ENCODE measurements at regions not wholly inside any gene's neighbourhood (a gene's known extent, or its start where the extent isn't known, plus 50 kb on each side); places are given as distances from the start of the nearest gene placed in this dataset.

DNA sequence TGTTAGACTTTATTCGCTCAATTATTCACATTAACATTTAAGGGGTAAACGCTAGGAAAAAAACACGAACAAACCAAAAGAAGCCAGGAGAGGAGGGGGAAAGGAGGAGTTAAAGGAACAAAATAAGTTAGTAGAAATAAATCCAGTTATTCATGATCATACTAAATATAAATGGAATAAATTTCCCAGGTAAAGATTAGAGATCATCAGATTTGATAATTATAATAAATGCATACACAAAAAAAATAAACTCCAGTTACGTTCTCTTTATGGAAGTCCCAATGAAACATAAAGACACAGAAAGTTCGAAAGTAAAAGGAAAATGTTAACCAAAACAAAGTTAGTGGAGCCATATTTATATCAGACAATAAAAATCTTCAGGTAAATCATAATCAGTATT lies 568.7 kb upstream of the NOX3 start:
- H3K36me3 ChIP-seq = no peaks in the 10 kb centered on the region
- DNase-seq (ENCODE audit: low spot score in 2 of 2) = no peak
- H3K27ac ChIP-seq = no peak overlapping the region
- TF ChIP-seq POLR2AphosphoS5 (IDR thresholded peaks at IDR 0.05) (no peak), POLR2A (IDR thresholded peaks at IDR 0.05) (no peak)
- TF ChIP-seq, protein P1, sequence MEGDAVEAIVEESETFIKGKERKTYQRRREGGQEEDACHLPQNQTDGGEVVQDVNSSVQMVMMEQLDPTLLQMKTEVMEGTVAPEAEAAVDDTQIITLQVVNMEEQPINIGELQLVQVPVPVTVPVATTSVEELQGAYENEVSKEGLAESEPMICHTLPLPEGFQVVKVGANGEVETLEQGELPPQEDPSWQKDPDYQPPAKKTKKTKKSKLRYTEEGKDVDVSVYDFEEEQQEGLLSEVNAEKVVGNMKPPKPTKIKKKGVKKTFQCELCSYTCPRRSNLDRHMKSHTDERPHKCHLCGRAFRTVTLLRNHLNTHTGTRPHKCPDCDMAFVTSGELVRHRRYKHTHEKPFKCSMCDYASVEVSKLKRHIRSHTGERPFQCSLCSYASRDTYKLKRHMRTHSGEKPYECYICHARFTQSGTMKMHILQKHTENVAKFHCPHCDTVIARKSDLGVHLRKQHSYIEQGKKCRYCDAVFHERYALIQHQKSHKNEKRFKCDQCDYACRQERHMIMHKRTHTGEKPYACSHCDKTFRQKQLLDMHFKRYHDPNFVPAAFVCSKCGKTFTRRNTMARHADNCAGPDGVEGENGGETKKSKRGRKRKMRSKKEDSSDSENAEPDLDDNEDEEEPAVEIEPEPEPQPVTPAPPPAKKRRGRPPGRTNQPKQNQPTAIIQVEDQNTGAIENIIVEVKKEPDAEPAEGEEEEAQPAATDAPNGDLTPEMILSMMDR (IDR thresholded peaks at IDR 0.05) = no peak
- no peaks in the 10 kb centered on the region for H3K27me3 ChIP-seq
- no peaks in the 10 kb centered on the region for H3K4me1 ChIP-seq
- H3K4me3 ChIP-seq = no peak overlapping the region
- intact Hi-C loops (cut with DNase I; ENCODE audit: low total_unique reads) = no loop called here
- peaks cover 9% of the 10 kb centered on the region in 2 donors for H3K9me3 ChIP-seq

DNA sequence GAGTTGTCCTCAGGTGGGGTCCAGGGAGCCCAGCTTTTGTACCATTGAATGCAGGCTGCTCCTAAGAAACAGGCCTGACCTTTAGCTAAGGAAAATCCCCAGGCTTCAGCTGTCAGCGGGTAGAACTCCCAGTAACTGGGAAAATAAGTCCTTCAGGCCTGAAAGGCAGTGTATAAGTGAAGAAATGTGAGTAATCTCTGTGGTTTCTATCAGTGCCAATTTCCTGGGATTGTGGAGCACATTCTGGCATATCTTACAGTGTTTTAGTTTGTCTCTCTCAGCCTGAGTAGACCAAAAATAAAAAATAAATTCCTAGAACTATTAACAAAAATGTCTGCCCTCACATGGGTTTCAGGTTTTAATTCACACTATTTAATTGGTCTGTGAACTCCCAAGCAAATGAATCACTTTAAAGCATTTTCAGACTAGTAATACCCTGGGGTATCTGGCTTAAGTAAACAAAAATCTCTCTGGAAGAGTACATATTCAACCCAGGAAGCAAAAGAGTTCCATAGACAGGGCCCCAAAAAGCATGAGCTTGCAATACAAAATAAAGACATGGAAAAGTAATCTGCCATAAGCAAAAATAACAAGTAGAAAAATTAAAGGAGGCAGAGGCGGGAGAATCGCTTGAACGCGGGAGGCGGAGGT lies 566.2 kb upstream of the NOX3 start:
- intact Hi-C loops (cut with DNase I; ENCODE audit: low total_unique reads) = no loop called here
- H3K9me3 ChIP-seq = peaks cover 9% of the 10 kb centered on the region in 2 donors
- H3K4me1 ChIP-seq = no peaks in the 10 kb centered on the region
- TF ChIP-seq POLR2AphosphoS5 (IDR thresholded peaks at IDR 0.05) = no peak
- H3K4me3 ChIP-seq = no peak overlapping the region
- no peaks in the 10 kb centered on the region for H3K27me3 ChIP-seq
- no peak for DNase-seq (ENCODE audit: low spot score in 2 of 2)
- H3K36me3 ChIP-seq = no peaks in the 10 kb centered on the region
- peak overlapping the region; percentile 80 to 89 for H3K27ac ChIP-seq

DNA sequence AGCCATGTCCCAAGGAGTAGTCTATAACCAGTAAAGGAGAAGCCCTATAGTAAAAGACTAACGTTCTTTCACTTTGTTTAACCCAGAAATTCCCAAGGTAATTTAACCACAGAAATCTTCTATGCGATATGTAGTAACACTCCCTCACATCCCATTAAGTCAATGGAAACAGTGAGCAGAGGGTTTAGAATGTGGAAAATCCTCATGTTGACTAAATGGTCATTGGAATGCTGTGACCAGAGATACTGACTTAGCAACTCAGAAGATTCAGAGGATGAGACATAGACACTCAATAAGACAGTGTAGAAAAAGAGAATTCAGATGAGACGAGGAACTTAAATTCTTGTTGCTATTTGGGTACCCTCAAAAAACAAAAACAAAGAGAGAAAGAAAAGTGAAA lies 562.2 kb upstream of the NOX3 start:
- Histone ChIP-seq H3K27me3 (no peaks in the 10 kb centered on the region), H3K9me3 (no peaks in the 10 kb centered on the region), H3K4me3 (no peak overlapping the region), H3K4me1 (no peaks in the 10 kb centered on the region), H3K27ac (no peak overlapping the region), H3K36me3 (no peaks in the 10 kb centered on the region)
- intact Hi-C loops (cut with DNase I; ENCODE audit: low total_unique reads) = no loop called here
- no peak for DNase-seq (ENCODE audit: low spot score in 2 of 2)
- TF ChIP-seq, protein P1 (IDR thresholded peaks at IDR 0.05) = no peak
- TF ChIP-seq POLR2A (IDR thresholded peaks at IDR 0.05) (no peak), POLR2AphosphoS5 (IDR thresholded peaks at IDR 0.05) (no peak)

DNA sequence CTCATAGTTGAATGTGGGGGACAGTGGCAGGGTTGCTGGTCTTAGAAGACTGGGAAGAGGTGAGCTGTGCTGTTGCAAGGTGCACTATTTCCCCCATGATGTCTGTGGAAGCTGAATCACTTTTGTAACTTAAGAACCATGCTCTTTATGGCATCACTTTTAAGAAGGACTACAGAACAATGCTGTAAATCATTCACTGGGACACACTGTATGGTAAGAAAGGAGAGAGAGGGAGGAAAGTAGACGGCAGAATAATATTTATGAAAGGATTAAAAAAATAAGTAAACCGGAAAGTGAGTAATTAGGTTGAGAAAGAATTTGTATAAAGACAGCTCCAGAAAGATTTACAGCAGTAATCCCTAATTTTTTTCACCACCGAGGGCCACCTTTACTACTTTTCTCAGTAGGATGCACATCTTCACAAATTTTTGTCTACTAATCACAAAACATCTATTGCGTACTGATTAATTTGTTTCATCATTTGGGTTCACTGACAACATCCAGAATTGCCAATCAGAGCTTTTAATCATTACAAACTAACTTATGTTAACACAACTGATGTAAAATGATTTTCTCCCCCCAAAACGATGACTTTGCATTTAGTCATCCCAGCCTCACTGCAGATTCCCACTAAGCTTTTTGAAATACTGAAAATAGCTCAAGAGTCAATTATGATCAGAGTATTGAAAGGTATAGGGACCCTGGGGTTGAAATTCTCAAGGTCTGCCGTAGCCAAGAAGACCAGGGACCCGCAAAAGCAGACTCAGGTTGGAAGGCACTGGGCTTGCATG lies 560.7 kb upstream of the NOX3 start:
- Histone ChIP-seq H3K4me3 (no peak overlapping the region), H3K27me3 (no peaks in the 10 kb centered on the region), H3K36me3 (no peaks in the 10 kb centered on the region), H3K27ac (no peak overlapping the region), H3K9me3 (no peaks in the 10 kb centered on the region), H3K4me1 (no peaks in the 10 kb centered on the region)
- intact Hi-C loops (cut with DNase I; ENCODE audit: low total_unique reads) = no loop called here
- TF ChIP-seq, protein P1 (IDR thresholded peaks at IDR 0.05) = no peak
- TF ChIP-seq POLR2AphosphoS5 (IDR thresholded peaks at IDR 0.05) = no peak
- TF ChIP-seq POLR2A (IDR thresholded peaks at IDR 0.05) = no peak
- DNase-seq (ENCODE audit: low spot score in 2 of 2) = no peak

DNA sequence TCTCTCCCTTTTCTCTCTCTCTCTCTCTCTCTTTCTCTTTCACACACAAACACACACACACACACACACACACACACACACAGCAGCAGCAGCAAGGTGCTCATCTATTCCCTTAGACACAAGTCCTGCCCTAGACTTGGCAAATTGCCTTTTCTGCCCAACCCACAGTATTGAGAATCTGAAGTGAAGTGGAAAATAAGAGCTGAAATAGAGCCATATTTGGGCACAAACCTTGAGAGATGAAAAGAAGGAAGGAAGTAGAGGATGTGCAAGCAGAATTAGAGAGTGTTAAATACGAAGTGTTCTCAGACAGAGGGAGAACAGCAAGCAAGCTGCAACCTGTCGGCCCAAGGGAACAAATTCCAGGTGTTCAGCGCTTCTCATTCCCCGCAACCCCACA lies 557.5 kb upstream of the NOX3 start:
- Histone ChIP-seq H3K27ac (peak overlapping the region; percentile 75 to 77), H3K9me3 (no peaks in the 10 kb centered on the region), H3K4me3 (peak overlapping the region in 1 of 3 donors; percentile 15), H3K4me1 (no peaks in the 10 kb centered on the region), H3K36me3 (no peaks in the 10 kb centered on the region), H3K27me3 (no peaks in the 10 kb centered on the region)
- no peak for TF ChIP-seq POLR2A (IDR thresholded peaks at IDR 0.05)
- TF ChIP-seq, protein P1 (IDR thresholded peaks at IDR 0.05) = no peak
- no peak for TF ChIP-seq POLR2AphosphoS5 (IDR thresholded peaks at IDR 0.05)
- intact Hi-C loops (cut with DNase I; ENCODE audit: low total_unique reads) = no loop called here
- DNase-seq (ENCODE audit: low spot score in 2 of 2) = peak in 1 of 2 donors; percentile 82

All from breast epithelium (tissue), 4 donors.